H1 (cell line): ENCODE measurements at regions not wholly inside any gene's neighbourhood (a gene's known extent, or its start where the extent isn't known, plus 50 kb on each side); places are given as distances from the start of the nearest gene placed in this dataset.

Experiments used
- BRCA1 ChIP-seq: IDR thresholded peaks from 2 replicates; pipeline ENCODE4 v1.6.1; 2012; ENCODE audit warnings: low read depth, low read length, improper control_type of control experiment
- CHD2 ChIP-seq: IDR thresholded peaks from 2 replicates; pipeline ENCODE4 v1.6.1; 2012; ENCODE audit warnings: low read length, improper control_type of control experiment
- GABPA ChIP-seq: IDR thresholded peaks from 2 replicates; pipeline ENCODE4 v1.6.1; 2011; ENCODE audit warnings: mild to moderate bottlenecking, low read length, moderate library complexity, borderline replicate concordance; ENCODE audit not compliant: insufficient read depth
- SIX5 ChIP-seq: IDR thresholded peaks from 2 replicates; pipeline ENCODE4 v1.6.1; 2011; ENCODE audit warnings: mild to moderate bottlenecking, low read depth, low read length

- TF ChIP-seq BRCA1 (no peak), SIX5 (no peak), GABPA (no peak), CHD2 (no peak)
Observed at GRCh38 chr16:75792771-75793492, 66.6 kb upstream of the CPHXL start (continued).
